Stimulated activated naive CD8-positive, alpha-beta T cell treated with anti-CD3 and anti-CD28 coated beads, Interleukin-15, amount 100 ng/mL, for 72 hours (primary cell): ENCODE measurements at regions not wholly inside any gene's neighbourhood (a gene's known extent, or its start where the extent isn't known, plus 50 kb on each side); places are given as distances from the start of the nearest gene placed in this dataset.

Source experiments
- ATAC-seq: fragments of 150-1000 bp; cut with Tn5 transposase; 2 replicates; pipeline ENCODE4 v1.10.0; 2021; ENCODE audit warnings: mild to moderate bottlenecking, moderate library complexity
- DNase-seq, 2 donors: peaks; one replicate each; pipeline ENCODE4 v3.0.0; 2021 to 2022
- H3K27ac Mint-ChIP-seq, 2 donors: one replicate each; pipeline ENCODE4 v1.8.0; 2022; ENCODE audit warnings: mild to moderate bottlenecking in 2 of 2, mixed read lengths in 2 of 2, moderate library complexity in 2 of 2
- H3K27me3 Mint-ChIP-seq: one replicate; pipeline ENCODE4 v1.8.0; 2022; ENCODE audit warnings: mixed read lengths
- H3K4me1 Mint-ChIP-seq: one replicate; pipeline ENCODE4 v1.8.0; 2022; ENCODE audit warnings: mild to moderate bottlenecking, mixed read lengths
- H3K4me3 Mint-ChIP-seq, 2 donors: one replicate each; pipeline ENCODE4 v1.8.0; 2022; ENCODE audit warnings: mild to moderate bottlenecking in 2 of 2, mixed read lengths in 2 of 2, moderate library complexity in 1 of 2
- H3K9me3 Mint-ChIP-seq, 2 donors: one replicate each; pipeline ENCODE4 v1.8.0; 2022; ENCODE audit warnings: mixed read lengths in 2 of 2

- ATAC-seq (no peak), DNase-seq (no peak)
- H3K27ac Mint-ChIP-seq = no peak overlapping the region
- H3K4me3 Mint-ChIP-seq = no peak overlapping the region
- no peaks in the 10 kb centered on the region for H3K27me3 Mint-ChIP-seq
- no peaks in the 10 kb centered on the region for H3K4me1 Mint-ChIP-seq
- H3K9me3 Mint-ChIP-seq = no peaks in the 10 kb centered on the region
These were observed 179.8 kb downstream of the DERA start for GRCh38 chr12:16090974-16091373.

DNA sequence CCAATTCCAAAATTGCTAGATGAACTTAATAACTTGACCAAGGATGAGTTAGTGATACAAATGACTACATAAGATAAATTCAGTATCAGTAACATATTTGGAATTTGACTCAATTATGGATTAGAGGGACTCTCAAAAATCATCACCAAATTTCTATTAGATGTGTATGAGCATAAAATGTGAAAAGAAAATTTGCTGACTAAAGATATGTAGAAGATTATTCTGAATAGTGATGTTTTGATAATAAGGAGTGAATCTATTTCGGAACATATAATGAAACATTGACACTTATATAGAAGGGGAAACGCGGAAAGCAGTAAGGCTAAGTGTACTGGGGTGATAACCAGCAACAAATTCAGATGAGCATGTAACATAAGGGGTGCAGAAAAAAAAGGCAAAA lies 177.3 kb downstream of the DERA start:
- Mint-ChIP-seq H3K4me1 (no peaks in the 10 kb centered on the region), H3K4me3 (no peak overlapping the region), H3K27me3 (no peaks in the 10 kb centered on the region), H3K27ac (no peak overlapping the region), H3K9me3 (no peaks in the 10 kb centered on the region)
- ATAC-seq (no peak), DNase-seq (no peak)
